Keratinocyte (primary cell): ENCODE measurements at regions not wholly inside any gene's neighbourhood (a gene's known extent, or its start where the extent isn't known, plus 50 kb on each side); places are given as distances from the start of the nearest gene placed in this dataset.

ENCODE experiments used
- EZH2 ChIP-seq: IDR thresholded peaks from one replicate; pipeline ENCODE4 v1.6.1; 2012; ENCODE audit warnings: inconsistent platforms, mild to moderate bottlenecking, low read length, moderate library complexity
- TF ChIP-seq, protein P1 (sequence below), 3 experiments: IDR thresholded peaks in 1 of 3; conservative IDR thresholded peaks in 1 of 3; optimal IDR thresholded peaks in 1 of 3; 2 replicates in 2 of 3; 3 replicates in 1 of 3; pipeline versions ENCODE3 to v1.5.1; 2011; ENCODE audit warnings: low read length in 3 of 3, mild to moderate bottlenecking in 3 of 3, moderate library complexity in 2 of 3, control low read depth in 1 of 3, inconsistent platforms in 1 of 3; ENCODE audit not compliant: insufficient read depth in 2 of 3; ENCODE audit errors: extremely low read depth in 1 of 3

DNA sequence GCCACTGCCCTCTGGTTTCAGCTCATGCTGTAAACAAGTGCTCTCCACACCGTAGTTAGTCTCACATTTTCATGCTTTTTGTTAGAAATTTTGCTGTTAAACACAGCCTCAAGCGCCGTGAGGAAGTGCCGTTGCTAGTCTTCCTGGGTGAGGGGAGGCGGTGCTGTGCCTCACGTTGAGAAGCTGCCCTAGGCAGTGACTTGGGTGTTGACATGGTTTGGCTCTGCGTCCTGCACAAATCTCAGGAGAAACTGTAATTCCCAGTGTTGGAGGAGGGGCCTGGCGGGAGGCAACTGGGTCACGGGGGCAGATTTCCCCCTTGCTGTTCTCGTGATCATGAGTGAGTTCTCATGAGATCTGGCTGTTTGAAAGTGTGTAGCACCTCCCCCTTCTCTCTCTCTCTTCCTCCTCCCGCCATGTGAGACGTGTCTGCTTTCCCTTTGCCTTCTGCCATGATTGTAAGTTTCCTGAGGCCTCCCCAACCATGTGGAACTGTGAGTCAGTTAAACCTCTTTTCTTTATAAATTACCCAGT is 95.8 kb downstream of the ERMARD start:
- TF ChIP-seq, protein P1, sequence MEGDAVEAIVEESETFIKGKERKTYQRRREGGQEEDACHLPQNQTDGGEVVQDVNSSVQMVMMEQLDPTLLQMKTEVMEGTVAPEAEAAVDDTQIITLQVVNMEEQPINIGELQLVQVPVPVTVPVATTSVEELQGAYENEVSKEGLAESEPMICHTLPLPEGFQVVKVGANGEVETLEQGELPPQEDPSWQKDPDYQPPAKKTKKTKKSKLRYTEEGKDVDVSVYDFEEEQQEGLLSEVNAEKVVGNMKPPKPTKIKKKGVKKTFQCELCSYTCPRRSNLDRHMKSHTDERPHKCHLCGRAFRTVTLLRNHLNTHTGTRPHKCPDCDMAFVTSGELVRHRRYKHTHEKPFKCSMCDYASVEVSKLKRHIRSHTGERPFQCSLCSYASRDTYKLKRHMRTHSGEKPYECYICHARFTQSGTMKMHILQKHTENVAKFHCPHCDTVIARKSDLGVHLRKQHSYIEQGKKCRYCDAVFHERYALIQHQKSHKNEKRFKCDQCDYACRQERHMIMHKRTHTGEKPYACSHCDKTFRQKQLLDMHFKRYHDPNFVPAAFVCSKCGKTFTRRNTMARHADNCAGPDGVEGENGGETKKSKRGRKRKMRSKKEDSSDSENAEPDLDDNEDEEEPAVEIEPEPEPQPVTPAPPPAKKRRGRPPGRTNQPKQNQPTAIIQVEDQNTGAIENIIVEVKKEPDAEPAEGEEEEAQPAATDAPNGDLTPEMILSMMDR (optimal IDR thresholded peaks at IDR 0.05 in 1 of 3, IDR thresholded peaks at IDR 0.05 in 1 of 3, conservative IDR thresholded peaks at IDR 0.05 in 1 of 3; ENCODE audit: extremely low read depth in 1 of 3, insufficient read depth in 2 of 3, low read length in 3 of 3) = no peak
- no peak for TF ChIP-seq EZH2
